ENCODE measurements at regions not wholly inside any gene's neighbourhood (a gene's known extent, or its start where the extent isn't known, plus 50 kb on each side); places are given as distances from the start of the nearest gene placed in this dataset.

DNA sequence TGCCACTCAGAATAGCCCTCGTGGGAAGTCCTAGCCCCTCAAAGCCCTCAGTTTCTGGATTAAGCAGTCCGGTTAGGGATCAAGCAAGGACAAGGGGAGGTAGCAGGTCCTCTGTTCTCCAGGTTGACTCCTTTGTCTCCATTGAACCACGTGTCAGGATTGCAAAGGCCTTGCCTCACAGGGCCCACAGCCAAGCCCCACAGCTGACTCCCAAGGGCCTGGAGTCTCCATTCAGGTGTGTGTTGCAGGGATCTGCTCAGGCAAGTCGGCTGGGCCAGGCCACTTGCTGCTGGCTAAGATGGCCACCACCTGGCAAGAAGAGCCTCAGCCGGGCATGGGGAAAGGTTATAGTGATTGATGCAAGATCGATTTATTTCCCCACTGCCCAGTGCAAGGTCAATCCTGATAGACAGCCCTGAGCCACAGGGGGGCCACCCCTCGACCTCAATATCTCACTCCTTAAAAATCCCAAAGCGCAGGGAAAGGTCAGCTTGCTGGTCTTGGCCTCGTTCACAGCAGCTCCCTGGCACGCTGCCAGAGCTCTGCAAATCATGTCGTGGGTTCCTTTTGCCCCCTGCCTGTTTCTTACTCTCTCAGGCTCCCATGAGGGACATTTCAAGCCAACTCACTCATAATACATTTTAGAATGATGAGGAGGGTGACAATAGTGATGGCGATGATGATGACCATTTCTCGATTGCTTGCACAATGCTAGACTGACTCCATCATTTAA lies 75.9 kb downstream of the EDN3 start:
- in situ Hi-C loops (cut with MboI; ENCODE audit: low pct_ligation_motif_present in 1 of 4, low pct_unique_long_range_greater_than_20kb in 1 of 4, low sequenced_read_pairs in 3 of 4): loop anchor here in 1 of 4 donors (25.0 kb wide), 1 partner anchor 139 kb away; no protein-coding TSS in a partner anchor
- DNase-seq: no peak

DNA sequence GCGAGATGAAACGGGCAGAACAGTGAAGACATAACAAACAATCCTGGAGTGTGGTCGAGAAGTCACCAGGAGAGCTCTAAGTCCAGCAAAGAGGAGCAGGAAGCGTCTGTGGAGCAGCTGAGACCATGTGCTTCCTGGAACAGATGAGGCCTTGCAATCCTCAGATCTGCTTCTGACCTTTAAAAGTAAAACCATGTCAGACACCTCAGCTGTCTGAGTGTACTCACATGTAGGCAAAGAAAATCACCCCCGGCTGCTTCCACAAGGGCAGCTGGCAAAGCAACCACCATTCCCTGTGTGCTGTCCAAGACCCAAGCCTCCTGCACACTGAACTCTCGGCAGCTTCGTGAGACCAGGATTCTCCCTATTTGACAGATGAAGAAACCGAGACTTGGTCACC lies 76.6 kb downstream of the EDN3 start:
- no peaks in the 10 kb centered on the region for H3K4me1 ChIP-seq
- WGBS, 2 donors (ENCODE audit: low coverage in 1 of 2): 64 to 75% methylated on average over 4 to 8 of the region's 8 CpGs
- TF ChIP-seq POLR2AphosphoS5 (IDR thresholded peaks at IDR 0.05): no peak
- TF ChIP-seq POLR2A (IDR thresholded peaks at IDR 0.05): no peak
- TF ChIP-seq EP300 (IDR thresholded peaks at IDR 0.05; ENCODE audit: low read depth): no peak
- TF ChIP-seq, protein P1, sequence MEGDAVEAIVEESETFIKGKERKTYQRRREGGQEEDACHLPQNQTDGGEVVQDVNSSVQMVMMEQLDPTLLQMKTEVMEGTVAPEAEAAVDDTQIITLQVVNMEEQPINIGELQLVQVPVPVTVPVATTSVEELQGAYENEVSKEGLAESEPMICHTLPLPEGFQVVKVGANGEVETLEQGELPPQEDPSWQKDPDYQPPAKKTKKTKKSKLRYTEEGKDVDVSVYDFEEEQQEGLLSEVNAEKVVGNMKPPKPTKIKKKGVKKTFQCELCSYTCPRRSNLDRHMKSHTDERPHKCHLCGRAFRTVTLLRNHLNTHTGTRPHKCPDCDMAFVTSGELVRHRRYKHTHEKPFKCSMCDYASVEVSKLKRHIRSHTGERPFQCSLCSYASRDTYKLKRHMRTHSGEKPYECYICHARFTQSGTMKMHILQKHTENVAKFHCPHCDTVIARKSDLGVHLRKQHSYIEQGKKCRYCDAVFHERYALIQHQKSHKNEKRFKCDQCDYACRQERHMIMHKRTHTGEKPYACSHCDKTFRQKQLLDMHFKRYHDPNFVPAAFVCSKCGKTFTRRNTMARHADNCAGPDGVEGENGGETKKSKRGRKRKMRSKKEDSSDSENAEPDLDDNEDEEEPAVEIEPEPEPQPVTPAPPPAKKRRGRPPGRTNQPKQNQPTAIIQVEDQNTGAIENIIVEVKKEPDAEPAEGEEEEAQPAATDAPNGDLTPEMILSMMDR (IDR thresholded peaks at IDR 0.05): no peak
- H3K9me3 ChIP-seq: no peaks in the 10 kb centered on the region
- peaks cover 9% of the 10 kb centered on the region for H3K27me3 ChIP-seq
- in situ Hi-C loops (cut with MboI; ENCODE audit: low pct_ligation_motif_present in 1 of 4, low pct_unique_long_range_greater_than_20kb in 1 of 4, low sequenced_read_pairs in 3 of 4) (loop anchor here in 1 of 4 donors (25.0 kb wide), 1 partner anchor 140 kb away; no protein-coding TSS in a partner anchor), intact Hi-C loops (cut with DNase I; ENCODE audit: low total_unique reads) (no loop called here)
- no peak overlapping the region for H3K27ac ChIP-seq
- H3K4me3 ChIP-seq: no peak overlapping the region
- no peak for DNase-seq
- no peaks in the 10 kb centered on the region for H3K36me3 ChIP-seq

More for the DNA sequence above, 75.9 kb downstream of the EDN3 start:
- Histone ChIP-seq H3K36me3 (no peaks in the 10 kb centered on the region), H3K9me3 (no peaks in the 10 kb centered on the region), H3K4me1 (no peaks in the 10 kb centered on the region), H3K27me3 (peaks cover 9% of the 10 kb centered on the region), H3K27ac (no peak overlapping the region), H3K4me3 (no peak overlapping the region)
- intact Hi-C loops (cut with DNase I; ENCODE audit: low total_unique reads): no loop called here
- WGBS, 2 donors (ENCODE audit: low coverage in 1 of 2): 60 to 74% methylated on average over 2 to 13 of the region's 13 CpGs
- no peak for TF ChIP-seq EP300 (IDR thresholded peaks at IDR 0.05; ENCODE audit: low read depth)
- TF ChIP-seq, protein P1 (IDR thresholded peaks at IDR 0.05): no peak
- no peak for TF ChIP-seq POLR2A (IDR thresholded peaks at IDR 0.05)
- TF ChIP-seq POLR2AphosphoS5 (IDR thresholded peaks at IDR 0.05): no peak

DNA sequence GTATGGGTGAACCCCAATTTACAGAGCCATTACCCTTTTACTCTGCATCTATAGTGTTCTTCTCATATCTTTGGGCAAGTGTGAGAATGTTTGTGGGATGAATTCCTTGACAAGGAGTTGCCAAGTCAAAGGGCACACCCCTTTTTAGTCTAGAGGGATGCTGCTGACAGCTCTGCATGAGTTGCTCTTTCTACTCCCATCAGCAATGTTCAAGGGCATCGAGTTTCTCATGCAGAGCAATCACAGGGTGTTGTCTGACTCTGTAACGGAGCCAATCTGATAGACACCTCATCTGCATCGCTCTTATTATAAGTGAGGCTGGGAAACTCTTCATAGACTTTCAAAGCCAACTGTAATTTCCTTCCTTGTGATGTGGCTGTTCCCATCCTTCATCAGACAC lies 77.4 kb downstream of the EDN3 start:
- Histone ChIP-seq H3K27me3 (peaks cover 17% of the 10 kb centered on the region), H3K4me3 (no peak overlapping the region), H3K9me3 (no peaks in the 10 kb centered on the region), H3K27ac (no peak overlapping the region), H3K36me3 (no peaks in the 10 kb centered on the region), H3K4me1 (no peaks in the 10 kb centered on the region)
- WGBS, 2 donors (ENCODE audit: low coverage in 1 of 2): 79 to 89% methylated on average over 3 of the region's 3 CpGs
- TF ChIP-seq EP300 (IDR thresholded peaks at IDR 0.05; ENCODE audit: low read depth): no peak
- no peak for DNase-seq
- in situ Hi-C loops (cut with MboI; ENCODE audit: low pct_ligation_motif_present in 1 of 4, low pct_unique_long_range_greater_than_20kb in 1 of 4, low sequenced_read_pairs in 3 of 4) (loop anchor here in 1 of 4 donors (25.0 kb wide), 1 partner anchor 141 kb away; no protein-coding TSS in a partner anchor), intact Hi-C loops (cut with DNase I; ENCODE audit: low total_unique reads) (no loop called here)

DNA sequence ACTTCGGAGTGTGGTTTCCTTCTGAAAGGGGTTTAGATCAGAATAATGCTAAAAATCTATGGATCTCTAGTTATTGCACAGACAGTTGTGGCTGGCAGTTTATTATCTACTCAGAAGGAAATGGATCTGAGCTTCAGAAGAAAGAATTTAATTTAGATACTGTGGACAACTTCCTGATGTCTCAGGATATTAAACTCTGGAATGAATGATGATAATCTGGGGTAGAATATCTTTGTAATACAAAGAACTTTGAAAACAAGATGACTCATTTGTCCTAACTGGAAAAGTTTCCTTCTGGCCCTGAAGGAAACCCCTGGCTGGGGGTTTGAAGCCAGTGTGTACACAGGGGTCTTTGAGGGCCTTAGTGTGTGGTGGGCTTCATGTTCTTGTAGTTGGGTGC lies 78.0 kb downstream of the EDN3 start:
- no peak for DNase-seq
- H3K36me3 ChIP-seq: no peaks in the 10 kb centered on the region
- H3K4me1 ChIP-seq: no peaks in the 10 kb centered on the region
- in situ Hi-C loops (cut with MboI; ENCODE audit: low pct_ligation_motif_present in 1 of 4, low pct_unique_long_range_greater_than_20kb in 1 of 4, low sequenced_read_pairs in 3 of 4): loop anchor here in 1 of 4 donors (25.0 kb wide), 1 partner anchor 141 kb away; no protein-coding TSS in a partner anchor
- H3K9me3 ChIP-seq: no peaks in the 10 kb centered on the region
- no peak overlapping the region for H3K27ac ChIP-seq
- TF ChIP-seq POLR2A (IDR thresholded peaks at IDR 0.05): no peak
- TF ChIP-seq, protein P1 (IDR thresholded peaks at IDR 0.05): no peak
- TF ChIP-seq POLR2AphosphoS5 (IDR thresholded peaks at IDR 0.05): no peak
- no peak for TF ChIP-seq EP300 (IDR thresholded peaks at IDR 0.05; ENCODE audit: low read depth)
- intact Hi-C loops (cut with DNase I; ENCODE audit: low total_unique reads): no loop called here
- H3K27me3 ChIP-seq: peaks cover 22% of the 10 kb centered on the region
- H3K4me3 ChIP-seq: no peak overlapping the region
- WGBS, 2 donors (ENCODE audit: low coverage in 1 of 2): 83 to 97% methylated on average over 1 of the region's 1 CpG

All from transverse colon (tissue), 4 donors.